GM23248 (cell line): ENCODE measurements at regions not wholly inside any gene's neighbourhood (a gene's known extent, or its start where the extent isn't known, plus 50 kb on each side); places are given as distances from the start of the nearest gene placed in this dataset.

Experiments
- DNase-seq: peaks from one replicate; pipeline ENCODE4 v3.0.0-alpha.2; 2015
- H2AFZ ChIP-seq: fragments of 200-600 bp; sonication (generic); 2 replicates; pipeline ENCODE4 v1.6.1; 2016; ENCODE audit warnings: antibody characterized with exemption
- H3F3A ChIP-seq: fragments of 200-600 bp; sonication (generic); 2 replicates; pipeline ENCODE4 v1.6.1; 2016; ENCODE audit warnings: mild to moderate bottlenecking, antibody characterized with exemption, mixed run types; ENCODE audit not compliant: insufficient read depth
- H3K27ac ChIP-seq: fragments of 200-600 bp; sonication (generic); 2 replicates; pipeline ENCODE4 v1.5.1; 2016; ENCODE audit warnings: mild to moderate bottlenecking
- H3K27me3 ChIP-seq: fragments of 200-600 bp; sonication (generic); replicated peaks from 2 replicates; pipeline ENCODE4 v1.6.1; 2016; ENCODE audit warnings: mild to moderate bottlenecking; ENCODE audit not compliant: insufficient read depth
- H3K36me3 ChIP-seq: fragments of 200-600 bp; sonication (generic); 2 replicates; pipeline ENCODE4 v1.6.1; 2016; ENCODE audit warnings: low read depth, mild to moderate bottlenecking
- H3K4me1 ChIP-seq: fragments of 200-600 bp; sonication (generic); 2 replicates; pipeline ENCODE4 v1.6.1; 2016; ENCODE audit warnings: mild to moderate bottlenecking; ENCODE audit not compliant: insufficient read depth
- H3K4me2 ChIP-seq: fragments of 200-600 bp; sonication (generic); one replicate; pipeline ENCODE4 v1.6.1; 2016; ENCODE audit warnings: mild to moderate bottlenecking; ENCODE audit not compliant: unreplicated experiment
- H3K4me3 ChIP-seq: fragments of 200-600 bp; sonication (generic); 2 replicates; pipeline ENCODE4 v1.5.1; 2016; ENCODE audit warnings: mild to moderate bottlenecking
- H3K79me2 ChIP-seq: fragments of 200-600 bp; sonication (generic); 2 replicates; pipeline ENCODE4 v1.6.1; 2016; ENCODE audit warnings: mild to moderate bottlenecking; ENCODE audit not compliant: insufficient read depth
- H3K9ac ChIP-seq: fragments of 200-600 bp; sonication (generic); 2 replicates; pipeline ENCODE4 v1.6.1; 2016; ENCODE audit warnings: mild to moderate bottlenecking
- H3K9me2 ChIP-seq: fragments of 200-600 bp; sonication (generic); 2 replicates; pipeline ENCODE4 v1.6.1; 2016; ENCODE audit warnings: mixed run types, mild to moderate bottlenecking, moderate library complexity; ENCODE audit not compliant: insufficient read depth
- H3K9me3 ChIP-seq: fragments of 200-600 bp; sonication (generic); one replicate; pipeline ENCODE4 v1.6.1; 2017; ENCODE audit warnings: low read depth
- H4K20me1 ChIP-seq: fragments of 200-600 bp; sonication (generic); 2 replicates; pipeline ENCODE4 v1.6.0; 2016; ENCODE audit not compliant: insufficient read depth
- EZH2 ChIP-seq: fragments of 200-600 bp; sonication (generic); IDR thresholded peaks from 2 replicates; pipeline ENCODE4 v1.6.1; 2018; ENCODE audit warnings: antibody characterized with exemption, mild to moderate bottlenecking; ENCODE audit not compliant: insufficient read depth, poor library complexity, severe bottlenecking
- EZH2phosphoT487 ChIP-seq: fragments of 200-600 bp; sonication (generic); IDR thresholded peaks from 2 replicates; pipeline ENCODE4 v1.6.1; 2018; ENCODE audit warnings: antibody characterized with exemption, moderate library complexity, mild to moderate bottlenecking, low read depth; ENCODE audit not compliant: insufficient read depth
- WGBS, 2 experiments: methylation state at CpG; one replicate each; pipeline ENCODE4 v1.1.6; 2015 to 2017; ENCODE audit warnings: low lambda C conversion rate in 2 of 2, low coverage in 1 of 2; ENCODE audit errors: missing lambda C conversion rate in 2 of 2; 5-methylcytosine and 5-hydroxymethylcytosine counted together
- in situ Hi-C: fragments of 300-500 bp; cut with MboI; formaldehyde crosslinking; loops from 2 replicates; pipeline ENCODE4 v1.15.0; 2020

- H3F3A ChIP-seq, result peaks cover 38% of the 10 kb centered on the region
- H3K36me3 ChIP-seq, result no peaks in the 10 kb centered on the region
- no peaks in the 10 kb centered on the region for H3K9me3 ChIP-seq
- no peak overlapping the region for H3K9ac ChIP-seq
- no peak for DNase-seq
- H2AFZ ChIP-seq, result no peak overlapping the region
- H3K27me3 ChIP-seq, result no peaks in the 10 kb centered on the region
- TF ChIP-seq EZH2phosphoT487, result no peak
- no peak for TF ChIP-seq EZH2
- H3K27ac ChIP-seq, result no peak overlapping the region
- H3K4me1 ChIP-seq, result peaks cover 54% of the 10 kb centered on the region
- no peaks in the 10 kb centered on the region for H3K9me2 ChIP-seq
- WGBS, 2 experiments, result 95 to 96% methylated on average over 3 of the region's 3 CpGs
- H3K79me2 ChIP-seq, result no peaks in the 10 kb centered on the region
- no peaks in the 10 kb centered on the region for H4K20me1 ChIP-seq
- in situ Hi-C loops, result loop anchor here (10.0 to 25.0 kb wide), 3 partner anchors 449 to 807 kb away; no protein-coding TSS in a partner anchor
- no peak overlapping the region for H3K4me2 ChIP-seq
- H3K4me3 ChIP-seq, result no peak overlapping the region
These were observed 339.3 kb upstream of the NR5A2 start for GRCh38 chr1:199688133-199688676.

GRCh38 chr1:199688774-199689173 lies 338.7 kb upstream of the NR5A2 start:
- TF ChIP-seq EZH2phosphoT487 (no peak), EZH2 (no peak)
- Histone ChIP-seq H3K27ac (no peak overlapping the region), H3K9ac (no peak overlapping the region), H3K9me2 (no peaks in the 10 kb centered on the region), H3K4me2 (no peak overlapping the region), H3K4me1 (peaks cover 54% of the 10 kb centered on the region), H3K79me2 (no peaks in the 10 kb centered on the region), H3K36me3 (no peaks in the 10 kb centered on the region), H3K9me3 (no peaks in the 10 kb centered on the region), H3K4me3 (no peak overlapping the region), H4K20me1 (no peaks in the 10 kb centered on the region), H3K27me3 (no peaks in the 10 kb centered on the region), H2AFZ (no peak overlapping the region), H3F3A (peaks cover 38% of the 10 kb centered on the region)
- no peak for DNase-seq
- in situ Hi-C loops, result loop anchor here (10.0 to 25.0 kb wide), 3 partner anchors 449 to 806 kb away; no protein-coding TSS in a partner anchor

GRCh38 chr1:199690496-199690895 lies 337.0 kb upstream of the NR5A2 start:
- in situ Hi-C loops, result loop anchor here (25.0 kb wide), 2 partner anchors 447 to 597 kb away; no protein-coding TSS in a partner anchor
- H3K9me2 ChIP-seq, result no peaks in the 10 kb centered on the region
- no peak overlapping the region for H3K4me3 ChIP-seq
- 68 to 93% methylated on average over 1 of the region's 1 CpG for WGBS, 2 experiments
- TF ChIP-seq EZH2phosphoT487 (no peak), EZH2 (no peak)
- H3K9me3 ChIP-seq, result no peaks in the 10 kb centered on the region
- no peak overlapping the region for H3K9ac ChIP-seq
- DNase-seq, result no peak
- H3K27me3 ChIP-seq, result no peaks in the 10 kb centered on the region
- H3K36me3 ChIP-seq, result no peaks in the 10 kb centered on the region
- H3K27ac ChIP-seq, result no peak overlapping the region
- peaks cover 30% of the 10 kb centered on the region for H3F3A ChIP-seq
- H3K79me2 ChIP-seq, result no peaks in the 10 kb centered on the region
- no peak overlapping the region for H2AFZ ChIP-seq
- no peak overlapping the region for H3K4me2 ChIP-seq
- H4K20me1 ChIP-seq, result no peaks in the 10 kb centered on the region
- H3K4me1 ChIP-seq, result peaks cover 46% of the 10 kb centered on the region

GRCh38 chr1:199691540-199691939 lies 336.0 kb upstream of the NR5A2 start:
- peak overlapping the region; percentile 62 for H3K4me2 ChIP-seq
- H2AFZ ChIP-seq, result no peak overlapping the region
- H3K9me2 ChIP-seq, result no peaks in the 10 kb centered on the region
- no peaks in the 10 kb centered on the region for H4K20me1 ChIP-seq
- peaks cover 20% of the 10 kb centered on the region for H3F3A ChIP-seq
- DNase-seq, result peak; percentile 86
- H3K27ac ChIP-seq, result peak overlapping the region; percentile 35; the same call in 1 of the 2 replicates
- no peak overlapping the region for H3K4me3 ChIP-seq
- H3K27me3 ChIP-seq, result no peaks in the 10 kb centered on the region
- TF ChIP-seq EZH2, result no peak
- TF ChIP-seq EZH2phosphoT487, result peak; percentile 68; the same call in 1 of the 2 replicates
- H3K79me2 ChIP-seq, result no peaks in the 10 kb centered on the region
- H3K4me1 ChIP-seq, result peaks cover 36% of the 10 kb centered on the region
- WGBS, 2 experiments, result 32 to 38% methylated on average over 3 of the region's 3 CpGs
- no peak overlapping the region for H3K9ac ChIP-seq
- H3K36me3 ChIP-seq, result no peaks in the 10 kb centered on the region
- H3K9me3 ChIP-seq, result no peaks in the 10 kb centered on the region
- in situ Hi-C loops, result loop anchor here (25.0 kb wide), 2 partner anchors 446 to 596 kb away; no protein-coding TSS in a partner anchor

GRCh38 chr1:199693724-199694123 lies 333.8 kb upstream of the NR5A2 start:
- no peak for TF ChIP-seq EZH2
- TF ChIP-seq EZH2phosphoT487, result no peak
- Histone ChIP-seq H3K27ac (no peak overlapping the region), H3K9me3 (no peaks in the 10 kb centered on the region), H3K36me3 (no peaks in the 10 kb centered on the region), H4K20me1 (no peaks in the 10 kb centered on the region), H3F3A (peaks cover 13% of the 10 kb centered on the region), H3K9me2 (no peaks in the 10 kb centered on the region), H3K4me1 (peaks cover 17% of the 10 kb centered on the region), H2AFZ (no peak overlapping the region), H3K27me3 (no peaks in the 10 kb centered on the region), H3K4me2 (no peak overlapping the region), H3K4me3 (no peak overlapping the region), H3K9ac (no peak overlapping the region), H3K79me2 (no peaks in the 10 kb centered on the region)
- in situ Hi-C loops, result loop anchor here (25.0 kb wide), 2 partner anchors 444 to 594 kb away; no protein-coding TSS in a partner anchor
- no peak for DNase-seq
- WGBS, 2 experiments, result 96 to 98% methylated on average over 2 of the region's 2 CpGs
